ENCODE measurements at regions not wholly inside any gene's neighbourhood (a gene's known extent, or its start where the extent isn't known, plus 50 kb on each side); places are given as distances from the start of the nearest gene placed in this dataset.
"Not testable (repeated sequence)": the region's sequence is repeated elsewhere in the genome, so short reads cannot be mapped to it uniquely, and the experiment has no call there.

- H3K27ac ChIP-seq (ENCODE audit: low read depth, low read length): not testable (repeated sequence)
Measured at GRCh38 chr3:118162627-118163588, 871.7 kb downstream of the IGSF11 start.

More at GRCh38 chr3:118162627-118163588, 871.7 kb downstream of the IGSF11 start:
- H2BK120ac ChIP-seq (replicated peaks; ENCODE audit: low read depth, low read length); H2BK15ac ChIP-seq (ENCODE audit: low read length); H3K27me3 ChIP-seq (replicated peaks in 1 of 4; ENCODE audit: control insufficient read depth in 3 of 4, extremely low read depth in 1 of 4, insufficient read depth in 3 of 4, low read length in 3 of 4); H2BK12ac ChIP-seq (ENCODE audit: low read depth, low read length); H3K79me1 ChIP-seq (ENCODE audit: low read depth, low read length); H3K4me1 ChIP-seq (replicated peaks in 1 of 4; ENCODE audit: control insufficient read depth in 3 of 4, insufficient read depth in 4 of 4, low read length in 3 of 4); H4K20me1 ChIP-seq (replicated peaks in 1 of 2; ENCODE audit: control insufficient read depth in 1 of 2, insufficient read depth in 2 of 2, low read length in 2 of 2); H3K4ac ChIP-seq (replicated peaks; ENCODE audit: insufficient read length, low read depth, low read length); H3K36me3 ChIP-seq (ENCODE audit: control insufficient read depth in 2 of 4, insufficient read depth in 4 of 4, low read length in 3 of 4); H3K23me2 ChIP-seq (ENCODE audit: low read depth, low read length); H3K56ac ChIP-seq (replicated peaks; ENCODE audit: insufficient read length, low read depth, low read length); H2BK5ac ChIP-seq (ENCODE audit: low read depth, low read length); H4K91ac ChIP-seq (replicated peaks; ENCODE audit: insufficient read length, low read length); H2AFZ ChIP-seq (ENCODE audit: low read length); H3K4me3 ChIP-seq (ENCODE audit: extremely low read depth in 1 of 4, insufficient read depth in 2 of 4, low read depth in 3 of 4, low read length in 4 of 4); H4K8ac ChIP-seq (ENCODE audit: extremely low read depth, insufficient read depth, low read length); H3K79me2 ChIP-seq (ENCODE audit: control insufficient read depth in 1 of 2, insufficient read depth in 2 of 2, low read length in 2 of 2); POLR2A ChIA-PET (ENCODE audit: partially characterized antibody); H3K18ac ChIP-seq (ENCODE audit: extremely low read depth, low read length); H3K23ac ChIP-seq (ENCODE audit: insufficient read length); H2BK20ac ChIP-seq (ENCODE audit: low read length); H4K5ac ChIP-seq (ENCODE audit: insufficient read length, low read depth, low read length); DNase-seq (ENCODE audit: low read depth in 1 of 2, low spot score in 2 of 2); H3K9ac ChIP-seq (replicated peaks in 1 of 4; ENCODE audit: extremely low read depth in 1 of 4, low read depth in 3 of 4, low read length in 3 of 4); H3K4me2 ChIP-seq (ENCODE audit: insufficient read depth in 1 of 2, low read depth in 2 of 2, low read length in 2 of 2); H2AK5ac ChIP-seq (ENCODE audit: low read depth, low read length); FAIRE-seq; H3K14ac ChIP-seq (ENCODE audit: insufficient read length): not testable (repeated sequence)
- 84% methylated on average over 12 of the region's 12 CpGs; no CpG with 5 or more reads in 1 of the 2 experiments for WGBS, 2 experiments (ENCODE audit: extremely low coverage in 1 of 2, insufficient coverage in 1 of 2, insufficient read length in 1 of 2, insufficient replicate concordance in 2 of 2, low coverage in 1 of 2, low lambda C conversion rate in 2 of 2, missing lambda C conversion rate in 1 of 2)
- H3K9me3 ChIP-seq (ENCODE audit: insufficient read depth in 2 of 2, low read depth in 1 of 2, low read length in 1 of 2): peaks cover 10 to 17% of the 10 kb centered on the region in 2 experiments; a peak in 3 of 4 replicates
- CTCF ChIA-PET (ENCODE audit: partially characterized antibody): interaction anchor here (1.4 kb wide), 1 partner anchor 10 kb away, joined by 7 read pairs; no protein-coding TSS in a partner anchor
